ENCODE measurements at regions not wholly inside any gene's neighbourhood (a gene's known extent, or its start where the extent isn't known, plus 50 kb on each side); places are given as distances from the start of the nearest gene placed in this dataset.

- DNase-seq (ENCODE audit: low spot score), result peak; percentile 68
- CTCF ChIA-PET, result interaction anchor here (0.6 to 3.4 kb wide), 21 partner anchors 9 to 1117 kb away, joined by 3 to 36 read pairs (median 4); partner anchors contain the start of gene CTSL
- POLR2A ChIA-PET (ENCODE audit: low non-redundant PET), result no interaction called here
- H3K27ac ChIP-seq, result no peak overlapping the region
- peak; percentile 93 for TF ChIP-seq CTCF (conservative IDR thresholded peaks at IDR 0.05; ENCODE audit: low read depth)
Observed at GRCh38 chr9:87812375-87813118, 70.1 kb upstream of the SPATA31E1 start.

GRCh38 chr9:87813119-87813463 lies 69.6 kb upstream of the SPATA31E1 start:
- CTCF ChIA-PET, result interaction anchor here (0.6 to 3.4 kb wide), 13 partner anchors 9 to 136 kb away, joined by 3 to 36 read pairs (median 4); partner anchors contain the start of gene CTSL
- POLR2A ChIA-PET (ENCODE audit: low non-redundant PET), result no interaction called here
- H3K27ac ChIP-seq, result no peak overlapping the region

GRCh38 chr9:87816036-87816435 lies 66.6 kb upstream of the SPATA31E1 start:
- no peak overlapping the region for H3K27ac ChIP-seq
- POLR2A ChIA-PET (ENCODE audit: low non-redundant PET), result no interaction called here
- no peak for TF ChIP-seq CTCF (conservative IDR thresholded peaks at IDR 0.05; ENCODE audit: low read depth)
- DNase-seq (ENCODE audit: low spot score), result no peak
- CTCF ChIA-PET, result interaction anchor here (0.6 kb wide), 1 partner anchor 12 kb away, joined by 4 read pairs; no protein-coding TSS in a partner anchor

More at GRCh38 chr9:87813119-87813463, 69.6 kb upstream of the SPATA31E1 start:
- TF ChIP-seq CTCF (conservative IDR thresholded peaks at IDR 0.05; ENCODE audit: low read depth), result peak; percentile 52
- no peak for DNase-seq (ENCODE audit: low spot score)

GRCh38 chr9:87818308-87818707 lies 64.4 kb upstream of the SPATA31E1 start:
- H3K27ac ChIP-seq, result no peak overlapping the region
- ChIA-PET POLR2A (ENCODE audit: low non-redundant PET) (no interaction called here), CTCF (no interaction called here)
- no peak for TF ChIP-seq CTCF (conservative IDR thresholded peaks at IDR 0.05; ENCODE audit: low read depth)
- no peak for DNase-seq (ENCODE audit: low spot score)

- ChIA-PET CTCF (no interaction called here), POLR2A (ENCODE audit: low non-redundant PET) (no interaction called here)
- DNase-seq (ENCODE audit: low spot score), result no peak
- TF ChIP-seq CTCF (conservative IDR thresholded peaks at IDR 0.05; ENCODE audit: low read depth), result no peak
- H3K27ac ChIP-seq, result no peak overlapping the region
Observed at GRCh38 chr9:87824216-87824875, 58.3 kb upstream of the SPATA31E1 start.

- H3K27ac ChIP-seq, result no peak overlapping the region
- POLR2A ChIA-PET (ENCODE audit: low non-redundant PET), result no interaction called here
- CTCF ChIA-PET, result no interaction called here
- no peak for TF ChIP-seq CTCF (conservative IDR thresholded peaks at IDR 0.05; ENCODE audit: low read depth)
- DNase-seq (ENCODE audit: low spot score), result no peak
Observed at GRCh38 chr9:87824886-87825285, 57.8 kb upstream of the SPATA31E1 start.
